ENCODE measurements at regions not wholly inside any gene's neighbourhood (a gene's known extent, or its start where the extent isn't known, plus 50 kb on each side); places are given as distances from the start of the nearest gene placed in this dataset.

- Histone ChIP-seq H3F3A (ENCODE audit: insufficient read depth, low read length, poor library complexity, severe bottlenecking) (no peaks in the 10 kb centered on the region), H4K20me1 (ENCODE audit: insufficient read depth) (no peaks in the 10 kb centered on the region), H3K4me2 (ENCODE audit: low read length) (no peak overlapping the region), H3K9me2 (ENCODE audit: insufficient read depth, low read length) (no peaks in the 10 kb centered on the region), H3K36me3 (ENCODE audit: insufficient read depth, low read length) (no peaks in the 10 kb centered on the region), H3K4me3 (ENCODE audit: low read length) (no peak overlapping the region), H3K9ac (ENCODE audit: low read length) (no peak overlapping the region), H3K9me3 (ENCODE audit: low read length) (no peaks in the 10 kb centered on the region), H3K79me2 (replicated peaks; ENCODE audit: insufficient read depth, low read length) (no peaks in the 10 kb centered on the region), H2AFZ (ENCODE audit: low read depth, low read length) (no peak overlapping the region), H3K27me3 (ENCODE audit: insufficient read depth, low read depth, low read length) (no peaks in the 10 kb centered on the region), H3K27ac (ENCODE audit: low read length) (no peak overlapping the region)
- TF ChIP-seq, protein P1, sequence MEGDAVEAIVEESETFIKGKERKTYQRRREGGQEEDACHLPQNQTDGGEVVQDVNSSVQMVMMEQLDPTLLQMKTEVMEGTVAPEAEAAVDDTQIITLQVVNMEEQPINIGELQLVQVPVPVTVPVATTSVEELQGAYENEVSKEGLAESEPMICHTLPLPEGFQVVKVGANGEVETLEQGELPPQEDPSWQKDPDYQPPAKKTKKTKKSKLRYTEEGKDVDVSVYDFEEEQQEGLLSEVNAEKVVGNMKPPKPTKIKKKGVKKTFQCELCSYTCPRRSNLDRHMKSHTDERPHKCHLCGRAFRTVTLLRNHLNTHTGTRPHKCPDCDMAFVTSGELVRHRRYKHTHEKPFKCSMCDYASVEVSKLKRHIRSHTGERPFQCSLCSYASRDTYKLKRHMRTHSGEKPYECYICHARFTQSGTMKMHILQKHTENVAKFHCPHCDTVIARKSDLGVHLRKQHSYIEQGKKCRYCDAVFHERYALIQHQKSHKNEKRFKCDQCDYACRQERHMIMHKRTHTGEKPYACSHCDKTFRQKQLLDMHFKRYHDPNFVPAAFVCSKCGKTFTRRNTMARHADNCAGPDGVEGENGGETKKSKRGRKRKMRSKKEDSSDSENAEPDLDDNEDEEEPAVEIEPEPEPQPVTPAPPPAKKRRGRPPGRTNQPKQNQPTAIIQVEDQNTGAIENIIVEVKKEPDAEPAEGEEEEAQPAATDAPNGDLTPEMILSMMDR (IDR thresholded peaks at IDR 0.05; ENCODE audit: poor library complexity, severe bottlenecking): no peak
- TF ChIP-seq MXI1 (conservative IDR thresholded peaks at IDR 0.05; ENCODE audit: poor library complexity, severe bottlenecking): no peak
- TF ChIP-seq SMC3 (conservative IDR thresholded peaks at IDR 0.05; ENCODE audit: poor library complexity): no peak
- TF ChIP-seq EP300 (conservative IDR thresholded peaks at IDR 0.05; ENCODE audit: poor library complexity, severe bottlenecking): no peak
- no peak for TF ChIP-seq TAF1 (IDR thresholded peaks at IDR 0.05; ENCODE audit: low read depth)
- no peak for TF ChIP-seq EZH2 (IDR thresholded peaks at IDR 0.05; ENCODE audit: borderline replicate concordance, insufficient read depth, low read length, poor library complexity, severe bottlenecking)
- TF ChIP-seq POLR2AphosphoS5 (IDR thresholded peaks at IDR 0.05): no peak
- TF ChIP-seq RAD21 (conservative IDR thresholded peaks at IDR 0.05): no peak
- TF ChIP-seq, protein P2, sequence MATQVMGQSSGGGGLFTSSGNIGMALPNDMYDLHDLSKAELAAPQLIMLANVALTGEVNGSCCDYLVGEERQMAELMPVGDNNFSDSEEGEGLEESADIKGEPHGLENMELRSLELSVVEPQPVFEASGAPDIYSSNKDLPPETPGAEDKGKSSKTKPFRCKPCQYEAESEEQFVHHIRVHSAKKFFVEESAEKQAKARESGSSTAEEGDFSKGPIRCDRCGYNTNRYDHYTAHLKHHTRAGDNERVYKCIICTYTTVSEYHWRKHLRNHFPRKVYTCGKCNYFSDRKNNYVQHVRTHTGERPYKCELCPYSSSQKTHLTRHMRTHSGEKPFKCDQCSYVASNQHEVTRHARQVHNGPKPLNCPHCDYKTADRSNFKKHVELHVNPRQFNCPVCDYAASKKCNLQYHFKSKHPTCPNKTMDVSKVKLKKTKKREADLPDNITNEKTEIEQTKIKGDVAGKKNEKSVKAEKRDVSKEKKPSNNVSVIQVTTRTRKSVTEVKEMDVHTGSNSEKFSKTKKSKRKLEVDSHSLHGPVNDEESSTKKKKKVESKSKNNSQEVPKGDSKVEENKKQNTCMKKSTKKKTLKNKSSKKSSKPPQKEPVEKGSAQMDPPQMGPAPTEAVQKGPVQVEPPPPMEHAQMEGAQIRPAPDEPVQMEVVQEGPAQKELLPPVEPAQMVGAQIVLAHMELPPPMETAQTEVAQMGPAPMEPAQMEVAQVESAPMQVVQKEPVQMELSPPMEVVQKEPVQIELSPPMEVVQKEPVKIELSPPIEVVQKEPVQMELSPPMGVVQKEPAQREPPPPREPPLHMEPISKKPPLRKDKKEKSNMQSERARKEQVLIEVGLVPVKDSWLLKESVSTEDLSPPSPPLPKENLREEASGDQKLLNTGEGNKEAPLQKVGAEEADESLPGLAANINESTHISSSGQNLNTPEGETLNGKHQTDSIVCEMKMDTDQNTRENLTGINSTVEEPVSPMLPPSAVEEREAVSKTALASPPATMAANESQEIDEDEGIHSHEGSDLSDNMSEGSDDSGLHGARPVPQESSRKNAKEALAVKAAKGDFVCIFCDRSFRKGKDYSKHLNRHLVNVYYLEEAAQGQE (IDR thresholded peaks at IDR 0.05; ENCODE audit: borderline replicate concordance): no peak
These were observed 83.7 kb downstream of the MBL2 start for GRCh38 chr10:52688899-52689298.

GRCh38 chr10:52696232-52696631, 76.4 kb downstream of the MBL2 start:
- Histone ChIP-seq H2AFZ (ENCODE audit: low read depth, low read length) (no peak overlapping the region), H3K9me2 (ENCODE audit: insufficient read depth, low read length) (no peaks in the 10 kb centered on the region), H3K27me3 (ENCODE audit: insufficient read depth, low read depth, low read length) (no peaks in the 10 kb centered on the region), H3K4me2 (ENCODE audit: low read length) (no peak overlapping the region), H3K9me3 (ENCODE audit: low read length) (no peaks in the 10 kb centered on the region), H3K27ac (ENCODE audit: low read length) (no peak overlapping the region), H3K36me3 (ENCODE audit: insufficient read depth, low read length) (no peaks in the 10 kb centered on the region), H4K20me1 (ENCODE audit: insufficient read depth) (no peaks in the 10 kb centered on the region), H3K79me2 (replicated peaks; ENCODE audit: insufficient read depth, low read length) (no peaks in the 10 kb centered on the region), H3F3A (ENCODE audit: insufficient read depth, low read length, poor library complexity, severe bottlenecking) (no peaks in the 10 kb centered on the region), H3K4me3 (ENCODE audit: low read length) (no peak overlapping the region), H3K9ac (ENCODE audit: low read length) (no peak overlapping the region)
- TF ChIP-seq, protein P1 (IDR thresholded peaks at IDR 0.05; ENCODE audit: poor library complexity, severe bottlenecking): no peak
- TF ChIP-seq EZH2 (IDR thresholded peaks at IDR 0.05; ENCODE audit: borderline replicate concordance, insufficient read depth, low read length, poor library complexity, severe bottlenecking): no peak
- no peak for TF ChIP-seq POLR2AphosphoS5 (IDR thresholded peaks at IDR 0.05)
- no peak for TF ChIP-seq SMC3 (conservative IDR thresholded peaks at IDR 0.05; ENCODE audit: poor library complexity)
- TF ChIP-seq, protein P2 (IDR thresholded peaks at IDR 0.05; ENCODE audit: borderline replicate concordance): no peak
- TF ChIP-seq TAF1 (IDR thresholded peaks at IDR 0.05; ENCODE audit: low read depth): no peak
- TF ChIP-seq RAD21 (conservative IDR thresholded peaks at IDR 0.05): no peak
- no peak for TF ChIP-seq EP300 (conservative IDR thresholded peaks at IDR 0.05; ENCODE audit: poor library complexity, severe bottlenecking)
- TF ChIP-seq MXI1 (conservative IDR thresholded peaks at IDR 0.05; ENCODE audit: poor library complexity, severe bottlenecking): no peak

Data from neural cell (in vitro differentiated cells).